Forelimb muscle (tissue), 1 donor: ENCODE measurements at regions not wholly inside any gene's neighbourhood (a gene's known extent, or its start where the extent isn't known, plus 50 kb on each side); places are given as distances from the start of the nearest gene placed in this dataset.
"Not testable (repeated sequence)": the region's sequence is repeated elsewhere in the genome, so short reads cannot be mapped to it uniquely, and the experiment has no call there.

Source experiments
- DNase-seq: peaks from one replicate; pipeline ENCODE4 v3.0.0-alpha.2; 2013; ENCODE audit warnings: low read depth

GRCh38 chr1:101185421-101185820, 51.4 kb upstream of the S1PR1 start:
- DNase-seq: no peak

DNA sequence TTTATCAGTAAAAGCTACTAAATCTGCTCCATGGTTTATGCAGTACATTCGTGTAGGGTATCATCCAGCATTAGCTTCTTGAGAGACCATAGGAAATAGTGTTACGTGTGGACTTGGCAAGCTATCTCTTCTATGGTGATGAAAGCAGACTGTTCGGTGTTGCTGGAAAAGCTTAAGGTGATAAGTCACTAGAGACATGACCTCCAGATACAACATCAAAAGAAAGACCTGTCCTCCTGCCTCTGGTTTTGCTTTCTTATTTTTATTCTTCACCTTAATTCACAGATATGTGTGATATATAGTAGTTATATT, 53.5 kb upstream of the S1PR1 start:
- no peak for DNase-seq

- no peak for DNase-seq
These were observed 54.0 kb upstream of the S1PR1 start for GRCh38 chr1:101182627-101183387.

DNA sequence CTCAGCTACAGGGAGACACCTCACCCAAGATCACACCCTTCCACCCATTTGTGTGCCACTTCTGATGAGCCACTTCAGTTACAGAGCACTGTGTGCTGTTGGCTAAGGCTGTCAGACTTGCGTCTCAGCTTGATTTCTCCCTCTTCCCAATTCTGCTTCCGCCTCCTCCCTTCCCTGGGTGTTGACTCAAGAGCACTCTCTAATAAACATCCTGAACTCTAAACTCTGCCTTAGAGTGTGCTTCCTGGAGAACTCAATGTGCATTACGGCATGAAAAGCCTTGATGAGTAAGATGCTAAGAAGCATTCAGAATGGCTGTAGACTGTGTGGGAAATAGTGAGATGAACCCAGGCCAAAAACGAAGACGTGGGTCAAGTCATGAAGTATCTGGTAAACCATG, 54.9 kb upstream of the S1PR1 start:
- DNase-seq: no peak

GRCh38 chr1:101178688-101179491, 57.9 kb upstream of the S1PR1 start:
- no peak for DNase-seq

- DNase-seq: no peak
These were observed 58.5 kb upstream of the S1PR1 start for GRCh38 chr1:101178341-101178687.

GRCh38 chr1:101175886-101176285, 60.9 kb upstream of the S1PR1 start:
- no peak for DNase-seq

GRCh38 chr1:101175466-101175865, 61.4 kb upstream of the S1PR1 start:
- DNase-seq: no peak

DNA sequence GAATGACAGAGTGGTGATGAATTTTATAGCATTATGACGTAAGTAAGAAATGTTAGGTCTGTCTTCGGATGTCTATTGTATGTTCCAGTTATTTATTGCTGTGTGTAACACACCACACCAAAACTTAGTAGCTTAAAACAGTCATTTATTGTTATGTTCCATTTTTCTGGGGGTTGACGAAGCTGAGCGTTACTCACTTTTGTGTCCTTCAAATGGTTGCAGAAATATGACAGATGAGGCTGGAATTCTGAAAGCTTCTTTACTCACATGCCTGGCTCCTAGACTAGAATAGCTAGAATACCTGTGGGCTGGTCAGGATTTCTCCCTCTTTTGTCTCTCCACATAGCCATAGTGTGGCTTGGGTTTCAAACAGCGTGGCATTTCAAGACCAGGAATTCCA, 62.1 kb upstream of the S1PR1 start:
- no peak for DNase-seq

DNA sequence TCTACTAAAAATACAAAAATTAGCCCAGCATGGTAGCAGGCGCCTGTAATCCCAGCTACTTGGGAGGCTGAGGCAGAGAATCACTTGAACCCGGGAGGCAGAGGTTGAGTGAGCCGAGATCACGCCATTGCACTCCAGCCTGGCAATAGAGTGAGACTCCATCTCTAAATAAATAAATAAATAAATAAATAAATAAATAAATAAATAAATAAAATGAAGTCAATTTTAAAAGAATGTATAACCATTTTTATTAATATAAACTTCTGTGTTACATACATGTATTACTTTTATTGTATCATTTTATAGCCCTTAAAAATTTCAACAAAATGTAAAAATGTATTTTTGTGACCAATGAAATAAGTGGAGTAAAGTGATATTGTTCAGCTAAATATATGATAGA, 62.5 kb upstream of the S1PR1 start:
- DNase-seq: not testable (repeated sequence)

DNA sequence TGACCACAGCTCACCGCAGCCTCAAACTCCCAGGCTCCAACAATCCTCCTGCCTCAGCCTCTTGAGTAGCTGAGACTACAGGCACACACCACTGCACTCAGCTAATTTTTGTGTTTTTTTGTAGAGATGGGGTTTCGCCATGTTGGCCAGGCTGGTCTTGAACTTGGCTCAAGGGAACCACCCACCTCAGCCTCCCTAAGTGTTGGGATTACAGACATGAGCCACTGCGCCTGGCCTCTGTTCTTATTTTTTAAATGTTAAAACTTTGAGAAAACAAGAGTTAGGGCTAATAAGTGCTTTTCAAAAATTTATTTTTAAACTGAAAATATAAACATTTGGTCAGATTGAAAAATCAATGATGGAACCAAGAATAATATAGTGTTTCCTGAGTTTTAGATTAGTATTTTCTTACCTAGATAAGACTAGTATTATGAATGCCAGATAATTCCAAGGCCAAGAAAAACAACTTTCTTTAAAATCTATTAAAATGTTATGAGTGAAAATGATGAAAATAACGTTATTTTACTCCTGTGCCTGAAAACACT, 66.2 kb upstream of the S1PR1 start:
- no peak for DNase-seq

DNA sequence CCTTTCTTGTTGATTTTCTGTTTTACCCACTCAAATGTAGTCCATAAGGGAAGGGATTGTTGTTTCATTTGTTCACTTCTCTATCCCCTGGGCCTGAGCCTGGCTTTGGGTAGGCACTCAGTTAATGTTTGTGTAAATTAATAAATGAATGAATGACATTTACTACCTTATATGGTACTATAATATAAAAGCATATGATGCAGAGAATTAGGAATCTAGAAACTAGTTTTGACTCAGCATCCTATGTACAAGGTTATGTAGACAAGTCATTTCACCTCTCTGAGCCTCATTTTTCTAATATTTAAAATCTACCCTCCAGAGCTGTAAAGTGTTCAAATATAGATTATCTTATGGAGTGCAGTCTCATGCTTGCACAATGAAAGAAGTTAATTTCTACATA, 68.9 kb upstream of the S1PR1 start:
- no peak for DNase-seq

DNA sequence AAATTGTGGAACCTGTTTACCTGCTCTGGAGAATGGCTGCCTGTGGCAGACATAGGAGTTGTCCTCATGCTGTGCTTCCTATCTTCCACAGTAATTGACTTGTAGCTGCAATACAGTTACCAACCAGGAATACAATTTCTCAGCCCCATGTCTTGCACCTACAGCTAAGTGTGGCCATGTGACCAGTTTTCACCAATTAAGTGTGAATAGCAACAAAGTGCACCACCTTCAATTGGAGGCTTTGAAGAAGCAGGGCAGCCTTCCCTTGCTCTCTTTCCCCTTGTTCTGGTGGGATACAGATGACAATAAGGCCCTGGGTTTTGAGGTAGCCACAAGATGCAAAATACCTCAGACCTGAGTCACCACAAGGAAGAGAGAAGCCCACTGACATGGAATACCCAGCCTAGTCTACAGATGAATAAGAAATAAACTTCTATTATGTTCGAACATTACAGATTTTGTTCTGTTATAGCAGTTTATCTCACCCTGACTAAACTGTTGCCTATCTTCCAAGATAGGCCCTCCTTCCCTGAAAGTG, 70.2 kb upstream of the S1PR1 start:
- no peak for DNase-seq

DNA sequence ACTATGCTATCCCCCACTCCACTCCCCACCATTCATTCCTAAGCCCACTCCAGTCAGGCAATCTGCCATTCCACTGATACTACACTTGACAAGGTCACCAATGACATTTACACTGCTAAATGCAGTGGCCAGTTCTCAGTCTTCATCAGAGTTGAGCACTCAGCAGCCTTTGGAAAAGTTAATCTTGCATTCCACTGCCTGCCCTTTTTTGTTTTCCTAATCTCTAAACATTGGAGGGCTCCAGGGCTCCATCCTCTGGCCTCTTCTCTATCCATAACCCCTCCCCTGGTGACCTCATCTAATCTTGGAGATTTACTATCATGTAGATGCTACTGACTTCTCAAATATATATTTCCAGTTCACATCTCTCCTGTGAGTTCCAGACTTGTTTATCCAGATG, 70.9 kb upstream of the S1PR1 start:
- no peak for DNase-seq

DNA sequence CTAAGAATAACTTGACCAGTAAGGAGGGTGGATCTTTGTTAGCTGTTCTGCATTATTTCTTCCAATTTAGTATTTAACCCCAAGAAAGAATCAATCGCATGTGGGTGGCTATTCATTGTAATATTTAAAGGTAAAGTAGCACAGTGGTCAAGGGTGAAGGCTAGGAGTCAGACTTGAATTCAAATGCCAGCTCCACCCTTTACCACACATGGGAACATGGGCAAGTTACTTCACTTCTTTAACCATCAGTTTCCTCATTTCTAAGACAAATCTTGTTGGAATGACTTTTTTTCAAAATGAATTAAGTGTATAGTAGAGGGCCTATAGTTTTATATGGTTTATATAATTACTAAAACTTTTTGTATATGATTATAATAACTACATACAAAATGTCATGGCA, 71.3 kb upstream of the S1PR1 start:
- DNase-seq: no peak

- no peak for DNase-seq
These were observed 72.0 kb upstream of the S1PR1 start for GRCh38 chr1:101164776-101165175.

DNA sequence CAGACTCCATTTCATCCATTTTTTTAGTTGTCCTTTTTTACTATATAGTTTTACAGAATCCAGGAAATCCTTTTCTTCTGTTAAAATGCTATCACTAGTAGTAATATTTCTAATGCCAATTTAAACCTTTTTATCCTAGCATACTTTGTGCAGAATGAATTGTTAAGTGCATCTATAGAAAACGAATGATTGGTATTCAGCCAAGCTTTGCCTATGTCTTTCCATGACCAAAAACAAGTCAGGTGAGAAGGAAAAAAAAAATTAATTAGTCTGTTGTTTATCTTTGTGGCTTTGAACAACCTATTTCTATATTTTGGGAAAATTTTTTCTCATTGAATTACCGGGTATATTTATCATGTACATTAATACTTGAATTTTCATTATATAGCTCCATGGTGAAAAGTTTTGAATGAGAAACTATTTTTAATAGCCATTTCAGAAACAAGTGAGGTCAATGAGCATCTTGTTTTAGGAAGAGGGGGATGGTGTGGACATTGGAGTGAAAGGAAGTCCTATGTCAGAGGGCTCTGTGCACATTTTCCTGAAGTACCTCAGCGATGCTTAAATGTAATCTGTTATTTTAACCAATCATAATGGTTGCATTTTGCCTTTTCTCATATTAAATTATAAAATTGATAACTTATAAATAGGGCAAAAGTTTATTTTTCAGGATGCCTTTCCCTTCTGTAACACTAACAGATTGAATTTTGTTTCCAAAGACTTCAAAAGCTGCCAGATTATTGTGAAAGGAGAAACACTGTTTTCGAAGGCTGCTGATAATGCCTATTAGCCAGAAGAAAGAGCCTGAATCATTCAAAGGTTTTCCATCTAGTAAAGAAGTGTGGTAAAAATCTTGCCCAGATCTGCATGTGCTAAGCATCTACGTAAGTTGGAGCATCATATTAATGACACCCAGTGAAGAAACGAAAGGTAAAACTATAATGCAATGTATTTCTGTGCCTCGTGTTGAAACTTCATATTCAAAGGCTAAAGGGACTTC, 73.8 kb upstream of the S1PR1 start:
- DNase-seq: no peak

GRCh38 chr1:101162300-101162699, 74.5 kb upstream of the S1PR1 start:
- DNase-seq: no peak

GRCh38 chr1:101161619-101162018, 75.2 kb upstream of the S1PR1 start:
- DNase-seq: no peak

DNA sequence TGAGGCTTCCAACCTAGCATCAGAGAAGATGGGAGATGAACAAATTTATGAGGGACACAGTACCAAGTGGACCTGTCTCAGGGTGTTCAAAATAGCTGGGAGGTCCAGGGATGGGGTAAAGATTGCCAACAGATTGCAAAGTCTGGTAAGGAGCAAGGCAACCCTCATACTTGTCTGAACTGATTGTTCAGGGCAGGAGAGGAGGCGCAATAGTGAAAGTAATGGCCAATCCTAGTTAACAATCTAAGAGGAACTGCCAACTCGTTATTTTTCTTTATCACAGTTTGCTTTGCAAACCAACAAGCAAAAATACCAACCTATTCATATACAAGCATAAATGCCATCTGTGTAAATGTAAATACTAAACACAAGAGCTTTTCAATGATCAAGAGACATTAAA, 78.4 kb upstream of the S1PR1 start:
- no peak for DNase-seq

DNA sequence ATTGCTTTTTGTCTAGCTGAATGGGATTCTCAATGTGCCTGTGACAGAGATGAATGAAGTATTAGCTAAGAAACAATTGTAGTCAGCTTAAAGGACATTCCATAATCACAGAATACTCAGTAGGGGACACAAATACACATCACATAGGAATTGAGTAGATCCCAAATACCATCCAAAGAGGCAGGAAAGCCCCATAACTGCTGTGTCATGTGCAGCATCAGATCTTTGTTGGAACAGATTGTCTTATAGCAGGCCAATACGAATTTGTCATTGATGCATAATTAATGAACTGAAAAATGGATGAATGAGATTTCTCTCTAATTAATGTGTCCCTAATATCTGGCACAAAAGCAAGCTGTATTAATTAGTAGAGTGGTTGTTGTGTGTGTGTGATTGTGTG, 82.3 kb upstream of the S1PR1 start:
- DNase-seq: no peak

DNA sequence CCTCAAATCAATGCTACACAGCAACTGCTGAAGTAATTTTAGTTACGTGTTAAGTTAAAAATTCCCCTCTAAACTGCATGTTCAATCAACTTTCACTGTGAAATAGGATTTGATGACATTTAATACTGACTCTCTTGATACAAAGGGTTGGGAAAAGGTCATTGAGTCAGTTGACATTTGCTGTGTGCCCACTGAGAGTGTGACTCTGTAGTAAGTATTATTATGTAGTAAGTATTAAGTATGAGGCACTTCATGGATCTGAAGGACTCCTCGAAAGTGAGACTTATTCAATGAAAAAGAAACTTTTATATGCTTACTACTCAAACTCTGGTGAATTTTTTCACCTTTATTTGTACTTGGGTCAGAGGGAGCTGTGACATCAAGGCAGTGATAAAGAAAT, 83.1 kb upstream of the S1PR1 start:
- DNase-seq: no peak
